OCI-LY1 (cell line): ENCODE measurements at regions not wholly inside any gene's neighbourhood (a gene's known extent, or its start where the extent isn't known, plus 50 kb on each side); places are given as distances from the start of the nearest gene placed in this dataset.

Experiments used
- H2AFZ ChIP-seq: fragments of 200-600 bp; sonication (generic), shearing (Covaris generic); 2 replicates; pipeline ENCODE4 v1.6.0; 2014; ENCODE audit warnings: antibody characterized with exemption, mild to moderate bottlenecking, low read length
- H3F3A ChIP-seq: fragments of 200-600 bp; sonication (generic), shearing (Covaris generic); 2 replicates; pipeline ENCODE4 v1.6.0; 2014; ENCODE audit warnings: mild to moderate bottlenecking, antibody characterized with exemption, low read length, moderate library complexity; ENCODE audit not compliant: insufficient read depth
- H3K27ac ChIP-seq: fragments of 200-600 bp; sonication (generic); 2 replicates; pipeline ENCODE4 v1.5.1; 2014; ENCODE audit warnings: low read length, mixed run types, mild to moderate bottlenecking, low read depth; ENCODE audit not compliant: poor library complexity, severe bottlenecking
- H3K27me3 ChIP-seq: fragments of 200-600 bp; sonication (generic); 2 replicates; pipeline ENCODE4 v1.6.0; 2014; ENCODE audit warnings: antibody characterized with exemption, mild to moderate bottlenecking, low read length, moderate library complexity; ENCODE audit not compliant: insufficient read depth
- H3K36me3 ChIP-seq: fragments of 200-600 bp; sonication (generic); 2 replicates; pipeline ENCODE4 v1.6.1; 2014; ENCODE audit warnings: mild to moderate bottlenecking, antibody characterized with exemption, low read length, moderate library complexity, mixed read lengths; ENCODE audit not compliant: insufficient read depth
- H3K4me1 ChIP-seq: fragments of 200-600 bp; sonication (generic); 2 replicates; pipeline ENCODE4 v1.5.1; 2014; ENCODE audit warnings: mild to moderate bottlenecking, low read length, moderate library complexity; ENCODE audit not compliant: insufficient read depth, severe bottlenecking
- H3K4me2 ChIP-seq: fragments of 200-600 bp; sonication (generic), shearing (Covaris generic); 2 replicates; pipeline ENCODE4 v1.6.1; 2014; ENCODE audit warnings: low read length
- H3K4me3 ChIP-seq: fragments of 200-600 bp; sonication (generic); 2 replicates; pipeline ENCODE4 v1.5.1; 2014; ENCODE audit warnings: low read length, low read depth, mild to moderate bottlenecking, mixed read lengths; ENCODE audit not compliant: poor library complexity, severe bottlenecking
- H3K79me2 ChIP-seq: fragments of 200-600 bp; shearing (Covaris generic); 2 replicates; pipeline ENCODE4 v1.6.1; 2016; ENCODE audit warnings: mixed run types, low read length, mixed read lengths; ENCODE audit not compliant: insufficient read depth
- H3K9ac ChIP-seq: fragments of 200-600 bp; sonication (generic), shearing (Covaris generic); 2 replicates; pipeline ENCODE4 v1.6.1; 2014; ENCODE audit warnings: mild to moderate bottlenecking, low read length, mixed read lengths
- H3K9me2 ChIP-seq: fragments of 200-600 bp; sonication (generic), shearing (Covaris generic); 2 replicates; pipeline ENCODE4 v1.6.1; 2014; ENCODE audit warnings: low read depth, mild to moderate bottlenecking, low read length, mixed read lengths
- H3K9me3 ChIP-seq: fragments of 200-600 bp; shearing (Covaris generic); 2 replicates; pipeline ENCODE4 v1.6.1; 2014; ENCODE audit warnings: low read length, mixed read lengths
- H4K20me1 ChIP-seq: fragments of 200-600 bp; sonication (generic), shearing (Covaris generic); 2 replicates; pipeline ENCODE4 v1.6.0; 2016; ENCODE audit warnings: mild to moderate bottlenecking, low read length; ENCODE audit not compliant: insufficient read depth
- CTCF ChIP-seq: fragments of 200-600 bp; sonication (generic), shearing (Covaris generic); IDR thresholded peaks from 2 replicates; pipeline ENCODE4 v1.5.1; 2017; ENCODE audit warnings: mild to moderate bottlenecking, antibody characterized with exemption, low read length, moderate library complexity, mixed read lengths
- EZH2 ChIP-seq: fragments of 200-600 bp; sonication (generic), shearing (Covaris generic); IDR thresholded peaks from 2 replicates; pipeline ENCODE4 v1.8.0; 2017; ENCODE audit warnings: borderline replicate concordance, mixed run types, mild to moderate bottlenecking, antibody characterized with exemption, low read length, moderate library complexity, mixed read lengths

- Histone ChIP-seq H3K9ac (no peak overlapping the region), H4K20me1 (no peaks in the 10 kb centered on the region), H2AFZ (no peak overlapping the region), H3K4me3 (no peak overlapping the region), H3K27me3 (no peaks in the 10 kb centered on the region), H3K4me1 (no peaks in the 10 kb centered on the region), H3K4me2 (no peak overlapping the region), H3F3A (no peaks in the 10 kb centered on the region), H3K36me3 (no peaks in the 10 kb centered on the region), H3K9me2 (no peaks in the 10 kb centered on the region), H3K9me3 (no peaks in the 10 kb centered on the region), H3K27ac (no peak overlapping the region), H3K79me2 (no peaks in the 10 kb centered on the region)
- no peak for TF ChIP-seq CTCF
- no peak for TF ChIP-seq EZH2
Observed at GRCh38 chr1:232112076-232112475, 485.5 kb downstream of the DISC1 start.

GRCh38 chr1:232111611-232112010 is 485.0 kb downstream of the DISC1 start:
- Histone ChIP-seq H3K9ac (no peak overlapping the region), H3K4me3 (no peak overlapping the region), H3K27ac (no peak overlapping the region)

GRCh38 chr1:232110281-232111090 is 483.9 kb downstream of the DISC1 start:
- TF ChIP-seq EZH2 (no peak), CTCF (no peak)
- H3F3A ChIP-seq, result no peaks in the 10 kb centered on the region
- no peak overlapping the region for H2AFZ ChIP-seq
- no peaks in the 10 kb centered on the region for H3K36me3 ChIP-seq
- H3K4me3 ChIP-seq, result no peak overlapping the region
- H3K4me2 ChIP-seq, result no peak overlapping the region
- H3K4me1 ChIP-seq, result no peaks in the 10 kb centered on the region
- H3K9me3 ChIP-seq, result no peaks in the 10 kb centered on the region
- H3K27me3 ChIP-seq, result no peaks in the 10 kb centered on the region
- H4K20me1 ChIP-seq, result no peaks in the 10 kb centered on the region
- H3K79me2 ChIP-seq, result no peaks in the 10 kb centered on the region
- H3K27ac ChIP-seq, result no peak overlapping the region
- no peaks in the 10 kb centered on the region for H3K9me2 ChIP-seq
- H3K9ac ChIP-seq, result no peak overlapping the region

More at GRCh38 chr1:232111611-232112010, 485.0 kb downstream of the DISC1 start:
- Histone ChIP-seq H3F3A (no peaks in the 10 kb centered on the region), H3K4me1 (no peaks in the 10 kb centered on the region), H3K79me2 (no peaks in the 10 kb centered on the region), H3K9me3 (no peaks in the 10 kb centered on the region), H3K4me2 (no peak overlapping the region), H2AFZ (no peak overlapping the region), H4K20me1 (no peaks in the 10 kb centered on the region), H3K36me3 (no peaks in the 10 kb centered on the region), H3K9me2 (no peaks in the 10 kb centered on the region), H3K27me3 (no peaks in the 10 kb centered on the region)
- no peak for TF ChIP-seq CTCF
- no peak for TF ChIP-seq EZH2
